ENCODE measurements at regions not wholly inside any gene's neighbourhood (a gene's known extent, or its start where the extent isn't known, plus 50 kb on each side); places are given as distances from the start of the nearest gene placed in this dataset.

- TF ChIP-seq EZH2 (IDR thresholded peaks at IDR 0.05; ENCODE audit: borderline replicate concordance, low read depth, low read length, poor library complexity, severe bottlenecking) (no peak), CTCF (conservative IDR thresholded peaks at IDR 0.05; ENCODE audit: low read depth, low read length) (no peak)
Measured at GRCh38 chr3:10706156-10706739, 109.8 kb upstream of the SLC6A11 start.

Measured in A673 (cell line).